HEK293 (cell line): ENCODE measurements at regions not wholly inside any gene's neighbourhood (a gene's known extent, or its start where the extent isn't known, plus 50 kb on each side); places are given as distances from the start of the nearest gene placed in this dataset.

Experiments used
- CTCF ChIA-PET: fragments of 350-600 bp; formaldehyde crosslinking; extraction: SDS; loops from one replicate; lab custom pipeline; 2021; ENCODE audit warnings: antibody characterized with exemption; lab: Yijun Ruan, JAX
- POLR2A ChIA-PET: fragments of 300-600 bp; formaldehyde crosslinking; extraction: SDS; loops from one replicate; lab custom pipeline; 2020; ENCODE audit warnings: antibody characterized with exemption, inconsistent platforms; lab: Yijun Ruan, JAX
- H3K27ac ChIP-seq: fragments of 200-500 bp; sonication (Bioruptor generic); 2 replicates; pipeline ENCODE4 v1.5.1; 2014; ENCODE audit warnings: low read depth, low read length, control low read depth, inconsistent platforms; ENCODE audit errors: extremely low read depth
- H3K36me3 ChIP-seq, 2 experiments: fragments of 200-500 bp in 1 of 2; sonication (Bioruptor generic) in 1 of 2; 1 replicate in 1 of 2; 2 replicates in 1 of 2; pipeline ENCODE4 v1.5.1; 2014 to 2017; ENCODE audit warnings: inconsistent platforms in 2 of 2, low read length in 2 of 2; ENCODE audit not compliant: control insufficient read depth in 2 of 2, insufficient read depth in 1 of 2
- H3K4me1 ChIP-seq: fragments of 200-500 bp; sonication (Bioruptor generic); 2 replicates; pipeline ENCODE4 v1.5.1; 2014; ENCODE audit warnings: mild to moderate bottlenecking, low read length, inconsistent platforms; ENCODE audit not compliant: control insufficient read depth, insufficient read depth
- H3K4me3 ChIP-seq: 2 replicates; pipeline ENCODE4 v1.5.1; 2011; ENCODE audit warnings: low read depth, mild to moderate bottlenecking, control low read depth, low read length, moderate library complexity
- H3K9me3 ChIP-seq: fragments of 200-500 bp; sonication (Bioruptor generic); 2 replicates; pipeline ENCODE4 v1.5.1; 2014; ENCODE audit warnings: low read depth, low read length, inconsistent platforms; ENCODE audit not compliant: control insufficient read depth, insufficient read depth
- SP7 ChIP-seq: fragments of 450-650 bp; formaldehyde crosslinking; IDR thresholded peaks from 2 replicates; pipeline ENCODE4 v1.5.1; 2016; ENCODE audit warnings: missing biosample characterization, missing genetic modification characterization
- TCF7L2 ChIP-seq: IDR thresholded peaks from 2 replicates; pipeline ENCODE4 v1.6.1; 2011; ENCODE audit warnings: low read depth, mild to moderate bottlenecking, inconsistent platforms, low read length, moderate library complexity, borderline replicate concordance
- ZFHX2 ChIP-seq: fragments of 450-650 bp; formaldehyde crosslinking; conservative IDR thresholded peaks from 2 replicates; pipeline ENCODE4 v1.5.1; 2016; ENCODE audit warnings: missing biosample characterization, missing genetic modification characterization
- ZNF132 ChIP-seq: fragments of 450-650 bp; formaldehyde crosslinking; IDR thresholded peaks from 2 replicates; pipeline ENCODE4 v1.5.1; 2017; ENCODE audit warnings: missing biosample characterization, missing genetic modification characterization, borderline replicate concordance
- ZNF16 ChIP-seq: fragments of 450-650 bp; formaldehyde crosslinking; IDR thresholded peaks from 2 replicates; pipeline ENCODE4 v1.5.1; 2016; ENCODE audit warnings: low read depth, missing biosample characterization, missing genetic modification characterization
- ZNF221 ChIP-seq: fragments of 450-650 bp; formaldehyde crosslinking; IDR thresholded peaks from 2 replicates; pipeline ENCODE4 v1.5.1; 2017; ENCODE audit warnings: missing biosample characterization, missing genetic modification characterization, borderline replicate concordance
- ZNF37A ChIP-seq: fragments of 450-650 bp; IDR thresholded peaks from 2 replicates; pipeline ENCODE4 v1.5.1; 2018; ENCODE audit warnings: missing biosample characterization, missing genetic modification characterization
- ZNF571 ChIP-seq: fragments of 450-650 bp; formaldehyde crosslinking; IDR thresholded peaks from 2 replicates; pipeline ENCODE4 v1.5.0; 2017; ENCODE audit warnings: missing biosample characterization, missing genetic modification characterization
- ZNF610 ChIP-seq: fragments of 450-650 bp; formaldehyde crosslinking; IDR thresholded peaks from 2 replicates; pipeline ENCODE4 v1.5.1; 2016; ENCODE audit warnings: missing biosample characterization, missing genetic modification characterization, borderline replicate concordance
- TF ChIP-seq, protein P1 (sequence below): fragments of 450-650 bp; formaldehyde crosslinking; IDR thresholded peaks from 2 replicates; pipeline ENCODE4 v1.5.1; 2016; ENCODE audit warnings: missing biosample characterization, missing genetic modification characterization
- TF ChIP-seq, protein P2 (sequence below): sonication (generic); formaldehyde crosslinking; IDR thresholded peaks from 2 replicates; pipeline ENCODE4 v1.8.1; 2022; ENCODE audit warnings: mild to moderate bottlenecking, moderate library complexity, missing genetic modification reagents
- TF ChIP-seq, protein P3 (sequence below): fragments of 450-650 bp; formaldehyde crosslinking; IDR thresholded peaks from 2 replicates; pipeline ENCODE4 v1.5.1; 2017; ENCODE audit warnings: missing biosample characterization, missing genetic modification characterization
- TF ChIP-seq, protein P4 (sequence below): fragments of 450-650 bp; formaldehyde crosslinking; IDR thresholded peaks from 2 replicates; pipeline ENCODE4 v1.5.1; 2016; ENCODE audit warnings: missing biosample characterization, missing genetic modification characterization
- TF ChIP-seq, protein P5 (sequence below): fragments of 450-650 bp; formaldehyde crosslinking; IDR thresholded peaks from 2 replicates; pipeline ENCODE4; 2016; ENCODE audit warnings: missing biosample characterization, missing genetic modification characterization

DNA sequence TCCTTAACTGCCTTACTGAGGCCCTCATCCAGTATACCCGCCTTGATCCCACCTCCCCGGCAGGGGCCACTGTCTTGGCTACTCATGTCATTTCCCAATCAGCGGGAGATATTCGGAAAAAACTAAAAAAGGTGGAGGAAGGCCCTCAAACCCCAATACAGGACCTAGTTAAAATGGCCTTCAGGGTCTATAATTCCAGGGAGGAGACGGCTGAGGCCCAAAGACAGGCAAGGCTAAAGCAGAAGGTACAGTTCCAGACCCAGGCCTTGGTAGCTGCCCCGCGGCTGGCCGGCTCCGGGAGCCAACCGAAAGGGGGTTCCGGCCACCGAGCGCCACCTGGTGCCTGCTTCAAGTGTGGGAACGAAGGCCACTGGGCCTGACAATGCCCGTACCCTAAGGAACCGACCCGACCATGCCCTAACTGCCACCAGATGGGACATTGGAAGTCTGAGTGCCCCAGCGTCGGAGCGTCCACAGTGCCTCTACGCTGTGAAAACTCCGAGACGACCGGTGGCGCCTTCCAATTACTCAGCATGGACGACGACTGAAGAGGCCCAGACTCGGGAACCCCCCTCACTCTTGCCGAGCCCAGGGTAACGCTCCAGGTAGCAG lies 959.6 kb downstream of the RPA4 start (continued):
- TF ChIP-seq, protein P1, sequence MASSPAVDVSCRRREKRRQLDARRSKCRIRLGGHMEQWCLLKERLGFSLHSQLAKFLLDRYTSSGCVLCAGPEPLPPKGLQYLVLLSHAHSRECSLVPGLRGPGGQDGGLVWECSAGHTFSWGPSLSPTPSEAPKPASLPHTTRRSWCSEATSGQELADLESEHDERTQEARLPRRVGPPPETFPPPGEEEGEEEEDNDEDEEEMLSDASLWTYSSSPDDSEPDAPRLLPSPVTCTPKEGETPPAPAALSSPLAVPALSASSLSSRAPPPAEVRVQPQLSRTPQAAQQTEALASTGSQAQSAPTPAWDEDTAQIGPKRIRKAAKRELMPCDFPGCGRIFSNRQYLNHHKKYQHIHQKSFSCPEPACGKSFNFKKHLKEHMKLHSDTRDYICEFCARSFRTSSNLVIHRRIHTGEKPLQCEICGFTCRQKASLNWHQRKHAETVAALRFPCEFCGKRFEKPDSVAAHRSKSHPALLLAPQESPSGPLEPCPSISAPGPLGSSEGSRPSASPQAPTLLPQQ (tag by site-specific recombination): no peak
- TF ChIP-seq, all 188 proteins: peak for 0

DNA sequence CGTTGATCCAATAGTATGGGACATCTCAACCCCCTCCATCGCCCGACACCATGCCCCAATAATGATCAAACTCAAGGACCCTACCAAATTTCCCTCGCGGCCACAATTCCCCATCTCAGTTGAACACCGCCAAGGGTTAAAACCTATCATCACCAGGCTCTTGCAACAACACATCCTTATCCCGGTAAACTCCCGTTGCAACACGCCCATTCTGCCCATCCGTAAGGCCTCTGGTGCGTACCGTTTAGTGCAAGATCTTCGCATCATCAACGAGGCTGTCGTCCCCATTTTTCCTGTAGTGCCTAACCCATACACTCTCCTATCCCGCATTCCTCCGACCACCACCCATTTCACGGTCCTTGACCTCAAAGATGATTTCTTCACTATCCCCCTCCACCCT lies 960.5 kb downstream of the RPA4 start:
- TF ChIP-seq, protein P2, sequence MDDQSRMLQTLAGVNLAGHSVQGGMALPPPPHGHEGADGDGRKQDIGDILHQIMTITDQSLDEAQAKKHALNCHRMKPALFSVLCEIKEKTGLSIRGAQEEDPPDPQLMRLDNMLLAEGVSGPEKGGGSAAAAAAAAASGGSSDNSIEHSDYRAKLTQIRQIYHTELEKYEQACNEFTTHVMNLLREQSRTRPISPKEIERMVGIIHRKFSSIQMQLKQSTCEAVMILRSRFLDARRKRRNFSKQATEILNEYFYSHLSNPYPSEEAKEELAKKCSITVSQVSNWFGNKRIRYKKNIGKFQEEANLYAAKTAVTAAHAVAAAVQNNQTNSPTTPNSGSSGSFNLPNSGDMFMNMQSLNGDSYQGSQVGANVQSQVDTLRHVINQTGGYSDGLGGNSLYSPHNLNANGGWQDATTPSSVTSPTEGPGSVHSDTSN: no peak
- TF ChIP-seq, protein P3, sequence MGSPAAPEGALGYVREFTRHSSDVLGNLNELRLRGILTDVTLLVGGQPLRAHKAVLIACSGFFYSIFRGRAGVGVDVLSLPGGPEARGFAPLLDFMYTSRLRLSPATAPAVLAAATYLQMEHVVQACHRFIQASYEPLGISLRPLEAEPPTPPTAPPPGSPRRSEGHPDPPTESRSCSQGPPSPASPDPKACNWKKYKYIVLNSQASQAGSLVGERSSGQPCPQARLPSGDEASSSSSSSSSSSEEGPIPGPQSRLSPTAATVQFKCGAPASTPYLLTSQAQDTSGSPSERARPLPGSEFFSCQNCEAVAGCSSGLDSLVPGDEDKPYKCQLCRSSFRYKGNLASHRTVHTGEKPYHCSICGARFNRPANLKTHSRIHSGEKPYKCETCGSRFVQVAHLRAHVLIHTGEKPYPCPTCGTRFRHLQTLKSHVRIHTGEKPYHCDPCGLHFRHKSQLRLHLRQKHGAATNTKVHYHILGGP (tag by site-specific recombination): no peak
- TF ChIP-seq, protein P4, sequence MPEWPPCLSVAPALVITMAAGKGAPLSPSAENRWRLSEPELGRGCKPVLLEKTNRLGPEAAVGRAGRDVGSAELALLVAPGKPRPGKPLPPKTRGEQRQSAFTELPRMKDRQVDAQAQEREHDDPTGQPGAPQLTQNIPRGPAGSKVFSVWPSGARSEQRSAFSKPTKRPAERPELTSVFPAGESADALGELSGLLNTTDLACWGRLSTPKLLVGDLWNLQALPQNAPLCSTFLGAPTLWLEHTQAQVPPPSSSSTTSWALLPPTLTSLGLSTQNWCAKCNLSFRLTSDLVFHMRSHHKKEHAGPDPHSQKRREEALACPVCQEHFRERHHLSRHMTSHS (tag by site-specific recombination): no peak
- no peak for TF ChIP-seq TCF7L2
- TF ChIP-seq ZNF132 (tag by site-specific recombination): no peak
- TF ChIP-seq ZNF37A: no peak
- TF ChIP-seq ZNF221 (tag by site-specific recombination): no peak
- TF ChIP-seq SP7 (tag by site-specific recombination): no peak
- no peak for TF ChIP-seq ZNF610 (tag by site-specific recombination)
- H3K4me3 ChIP-seq: no peak overlapping the region
- ChIA-PET POLR2A (no interaction called here), CTCF (no interaction called here)
- H3K27ac ChIP-seq: no peak overlapping the region
- no peaks in the 10 kb centered on the region for H3K36me3 ChIP-seq
- H3K9me3 ChIP-seq: peaks cover 2% of the 10 kb centered on the region; the same call in 1 of the 2 replicates
- no peaks in the 10 kb centered on the region for H3K4me1 ChIP-seq

DNA sequence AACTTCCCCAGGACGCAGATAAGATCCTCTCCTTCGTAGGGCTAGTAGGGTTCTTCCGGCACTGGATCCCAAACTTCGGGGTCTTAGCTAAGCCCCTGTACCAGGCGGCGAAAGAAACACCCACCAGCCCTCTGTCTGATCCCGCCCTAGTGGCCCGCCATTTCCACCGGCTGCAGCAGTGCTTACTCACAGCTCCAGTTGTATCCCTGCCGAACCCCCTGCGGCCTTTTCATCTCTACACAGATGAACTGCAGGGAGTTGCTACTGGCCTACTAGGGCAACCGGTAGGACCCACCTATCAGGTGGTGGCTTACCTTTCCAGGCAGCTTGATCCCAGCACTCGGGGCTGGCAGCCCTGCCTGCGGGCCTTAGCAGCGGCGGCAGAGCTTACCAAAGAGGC lies 961.2 kb downstream of the RPA4 start:
- H3K36me3 ChIP-seq: no peaks in the 10 kb centered on the region
- CTCF ChIA-PET: no interaction called here
- H3K27ac ChIP-seq: no peak overlapping the region
- H3K4me1 ChIP-seq: no peaks in the 10 kb centered on the region
- TF ChIP-seq ZFHX2 (no peak), ZNF571 (no peak), ZNF16 (tag by site-specific recombination) (no peak)
- TF ChIP-seq, protein P5, sequence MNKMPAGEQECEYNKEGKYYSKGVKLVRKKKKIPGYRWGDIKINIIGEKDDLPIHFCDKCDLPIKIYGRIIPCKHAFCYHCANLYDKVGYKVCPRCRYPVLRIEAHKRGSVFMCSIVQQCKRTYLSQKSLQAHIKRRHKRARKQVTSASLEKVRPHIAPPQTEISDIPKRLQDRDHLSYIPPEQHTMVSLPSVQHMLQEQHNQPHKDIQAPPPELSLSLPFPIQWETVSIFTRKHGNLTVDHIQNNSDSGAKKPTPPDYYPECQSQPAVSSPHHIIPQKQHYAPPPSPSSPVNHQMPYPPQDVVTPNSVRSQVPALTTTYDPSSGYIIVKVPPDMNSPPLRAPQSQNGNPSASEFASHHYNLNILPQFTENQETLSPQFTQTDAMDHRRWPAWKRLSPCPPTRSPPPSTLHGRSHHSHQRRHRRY (tag by site-specific recombination): no peak
- TF ChIP-seq, all 188 proteins: peak for 0
- Histone ChIP-seq H3K9me3 (peaks cover 2% of the 10 kb centered on the region; the same call in 1 of the 2 replicates), H3K4me3 (no peak overlapping the region)
- POLR2A ChIA-PET: no interaction called here
